GM12892 (cell line): ENCODE measurements at regions not wholly inside any gene's neighbourhood (a gene's known extent, or its start where the extent isn't known, plus 50 kb on each side); places are given as distances from the start of the nearest gene placed in this dataset.

Source experiments
- POLR2A ChIP-seq: IDR thresholded peaks from 2 replicates; pipeline ENCODE4 v1.6.1; 2011; ENCODE audit warnings: low read depth, low read length, control low read depth
- POLR2AphosphoS5 ChIP-seq: IDR thresholded peaks from 2 replicates; pipeline ENCODE4 v1.6.1; 2011; ENCODE audit warnings: low read depth, low read length, control low read depth
- TAF1 ChIP-seq: IDR thresholded peaks from 2 replicates; pipeline ENCODE4 v1.6.1; 2011; ENCODE audit warnings: low read depth, mild to moderate bottlenecking, control low read depth, low read length, borderline replicate concordance

DNA sequence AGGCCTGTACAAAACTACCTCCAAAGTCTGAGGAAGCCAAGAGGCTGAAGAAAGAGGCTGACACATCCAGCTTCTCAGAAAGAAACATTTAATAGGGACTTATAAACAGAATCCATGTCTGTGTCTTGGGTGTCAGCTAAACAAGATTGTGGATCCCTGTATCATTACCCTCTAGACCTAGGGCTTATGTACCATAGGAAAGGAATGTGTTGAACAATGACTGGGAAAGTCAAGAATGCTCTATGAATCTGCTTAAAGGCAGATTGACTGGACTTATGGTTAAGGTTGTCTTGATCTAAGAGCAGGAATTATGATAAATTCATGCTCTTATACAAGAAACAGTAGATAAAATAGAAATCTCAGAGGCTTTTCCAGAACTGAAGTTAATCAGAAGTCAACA, 335.7 kb upstream of the RPS23 start:
- TF ChIP-seq TAF1, result no peak
- no peak for TF ChIP-seq POLR2A
- no peak for TF ChIP-seq POLR2AphosphoS5
